Fibroblast of lung (primary cell): ENCODE measurements at regions not wholly inside any gene's neighbourhood (a gene's known extent, or its start where the extent isn't known, plus 50 kb on each side); places are given as distances from the start of the nearest gene placed in this dataset.

ENCODE experiments used
- DNase-seq, 2 donors: peaks; one replicate each; pipeline versions ENCODE4 v3.0.0 to v3.0.0-alpha.2; 2010; ENCODE audit warnings: low read depth in 2 of 2
- H2AFZ ChIP-seq: 2 replicates; pipeline ENCODE4 v1.5.1; 2012; ENCODE audit warnings: low read length, control low read depth, inconsistent platforms
- H3K27ac ChIP-seq: 2 replicates; pipeline ENCODE4 v1.5.1; 2011; ENCODE audit warnings: low read length, control low read depth; ENCODE audit not compliant: insufficient read depth
- H3K27me3 ChIP-seq: 2 replicates; pipeline ENCODE4 v1.5.1; 2011; ENCODE audit warnings: mild to moderate bottlenecking, low read length; ENCODE audit not compliant: control insufficient read depth, insufficient read depth
- H3K36me3 ChIP-seq: 2 replicates; pipeline ENCODE4 v1.5.1; 2011; ENCODE audit warnings: low read length; ENCODE audit not compliant: control insufficient read depth, insufficient read depth
- H3K4me1 ChIP-seq: 2 replicates; pipeline ENCODE4 v1.5.1; 2011; ENCODE audit warnings: low read length; ENCODE audit not compliant: control insufficient read depth, insufficient read depth; ENCODE audit errors: extremely low read depth
- H3K4me2 ChIP-seq: 2 replicates; pipeline ENCODE4 v1.5.1; 2011; ENCODE audit warnings: low read length, control low read depth; ENCODE audit not compliant: insufficient read depth; ENCODE audit errors: extremely low read depth
- H3K4me3 ChIP-seq, 4 experiments: fragments of 200-600 bp in 1 of 4; sonication (generic) in 1 of 4; replicated peaks in 1 of 4; 2 replicates each; pipeline ENCODE4 v1.5.1; 2011 to 2016; ENCODE audit warnings: low read length in 4 of 4, low read depth in 3 of 4, mild to moderate bottlenecking in 3 of 4, control low read depth in 2 of 4, inconsistent platforms in 1 of 4, mixed read lengths in 1 of 4; ENCODE audit not compliant: insufficient read depth in 1 of 4; ENCODE audit errors: control extremely low read depth in 1 of 4
- H3K79me2 ChIP-seq: 2 replicates; pipeline ENCODE4 v1.5.1; 2012; ENCODE audit warnings: mild to moderate bottlenecking, low read length, inconsistent platforms; ENCODE audit not compliant: control insufficient read depth, insufficient read depth
- H3K9ac ChIP-seq: 2 replicates; pipeline ENCODE4 v1.5.1; 2011; ENCODE audit warnings: mild to moderate bottlenecking, low read length, control low read depth; ENCODE audit not compliant: insufficient read depth
- H3K9me3 ChIP-seq: 2 replicates; pipeline ENCODE4 v1.5.1; 2012; ENCODE audit warnings: low read depth, low read length; ENCODE audit not compliant: control insufficient read depth, insufficient read depth
- H4K20me1 ChIP-seq: 2 replicates; pipeline ENCODE4 v1.5.1; 2011; ENCODE audit warnings: low read length; ENCODE audit not compliant: control insufficient read depth, insufficient read depth; ENCODE audit errors: extremely low read depth
- EZH2 ChIP-seq: IDR thresholded peaks from 2 replicates; pipeline ENCODE4 v1.5.1; 2012; ENCODE audit warnings: low read length, control low read depth, mild to moderate bottlenecking; ENCODE audit errors: missing control alignments
- TF ChIP-seq, protein P1 (sequence below), 2 donors: IDR thresholded peaks in 1 of 2; conservative IDR thresholded peaks in 1 of 2; 1 replicate in 1 of 2; 2 replicates in 1 of 2; pipeline ENCODE4 v1.5.1; 2011 to 2012; ENCODE audit warnings: low read length in 2 of 2, control low read depth in 1 of 2, inconsistent platforms in 1 of 2, low read depth in 1 of 2, mild to moderate bottlenecking in 1 of 2

DNA sequence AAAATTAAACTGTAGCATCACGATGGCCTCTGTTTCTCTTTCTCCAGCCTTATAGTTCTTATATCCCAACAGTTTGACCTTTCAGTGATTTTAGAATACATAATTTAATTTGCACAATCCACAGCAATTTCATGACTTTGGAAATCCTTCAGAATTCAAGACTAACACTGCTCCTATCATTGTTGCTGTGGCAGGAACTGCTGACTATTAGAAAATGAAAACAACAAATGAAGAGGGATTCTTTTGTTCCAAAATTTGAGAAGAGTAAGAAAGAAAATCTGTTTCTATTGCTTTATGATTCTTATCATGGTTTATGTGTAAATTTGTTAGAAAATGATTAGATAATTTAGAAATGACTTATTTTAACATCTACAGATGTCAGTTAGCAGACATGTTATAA lies 604.0 kb upstream of the ADGRB3 start:
- TF ChIP-seq EZH2: no peak
- TF ChIP-seq, protein P1, sequence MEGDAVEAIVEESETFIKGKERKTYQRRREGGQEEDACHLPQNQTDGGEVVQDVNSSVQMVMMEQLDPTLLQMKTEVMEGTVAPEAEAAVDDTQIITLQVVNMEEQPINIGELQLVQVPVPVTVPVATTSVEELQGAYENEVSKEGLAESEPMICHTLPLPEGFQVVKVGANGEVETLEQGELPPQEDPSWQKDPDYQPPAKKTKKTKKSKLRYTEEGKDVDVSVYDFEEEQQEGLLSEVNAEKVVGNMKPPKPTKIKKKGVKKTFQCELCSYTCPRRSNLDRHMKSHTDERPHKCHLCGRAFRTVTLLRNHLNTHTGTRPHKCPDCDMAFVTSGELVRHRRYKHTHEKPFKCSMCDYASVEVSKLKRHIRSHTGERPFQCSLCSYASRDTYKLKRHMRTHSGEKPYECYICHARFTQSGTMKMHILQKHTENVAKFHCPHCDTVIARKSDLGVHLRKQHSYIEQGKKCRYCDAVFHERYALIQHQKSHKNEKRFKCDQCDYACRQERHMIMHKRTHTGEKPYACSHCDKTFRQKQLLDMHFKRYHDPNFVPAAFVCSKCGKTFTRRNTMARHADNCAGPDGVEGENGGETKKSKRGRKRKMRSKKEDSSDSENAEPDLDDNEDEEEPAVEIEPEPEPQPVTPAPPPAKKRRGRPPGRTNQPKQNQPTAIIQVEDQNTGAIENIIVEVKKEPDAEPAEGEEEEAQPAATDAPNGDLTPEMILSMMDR (conservative IDR thresholded peaks at IDR 0.05 in 1 of 2, IDR thresholded peaks at IDR 0.05 in 1 of 2; ENCODE audit: low read depth in 1 of 2, low read length in 2 of 2): no peak
- no peak overlapping the region for H3K27ac ChIP-seq

DNA sequence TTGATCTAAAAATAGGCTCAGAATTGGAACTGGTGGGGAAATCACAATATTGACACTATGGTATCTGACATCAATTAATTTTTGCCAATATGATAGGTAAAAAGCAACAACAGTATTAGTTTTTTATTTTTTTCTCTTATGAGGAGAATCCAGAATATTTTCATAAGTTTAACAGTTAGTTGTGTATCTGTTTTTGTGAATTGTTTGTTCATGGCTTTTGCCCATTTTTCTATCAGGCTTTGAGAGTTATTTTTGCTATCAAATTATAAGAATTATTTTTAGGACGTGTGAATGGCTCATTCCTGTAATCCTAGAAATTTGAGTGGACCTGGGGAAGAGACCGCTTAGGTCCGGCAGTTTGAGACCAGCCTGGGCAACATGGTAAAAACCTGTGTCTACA lies 608.6 kb upstream of the ADGRB3 start:
- H3K27ac ChIP-seq: no peak overlapping the region
- TF ChIP-seq EZH2: no peak
- TF ChIP-seq, protein P1 (conservative IDR thresholded peaks at IDR 0.05 in 1 of 2, IDR thresholded peaks at IDR 0.05 in 1 of 2; ENCODE audit: low read depth in 1 of 2, low read length in 2 of 2): no peak
- H3K4me1 ChIP-seq: no peaks in the 10 kb centered on the region
- H4K20me1 ChIP-seq: no peaks in the 10 kb centered on the region
- no peaks in the 10 kb centered on the region for H3K36me3 ChIP-seq
- no peaks in the 10 kb centered on the region for H3K79me2 ChIP-seq
- no peak overlapping the region for H3K4me3 ChIP-seq
- no peaks in the 10 kb centered on the region for H3K27me3 ChIP-seq
- DNase-seq: no peak
- no peak overlapping the region for H3K4me2 ChIP-seq
- no peak overlapping the region for H2AFZ ChIP-seq
- no peaks in the 10 kb centered on the region for H3K9me3 ChIP-seq
- H3K9ac ChIP-seq: no peak overlapping the region

More for the DNA sequence above, 604.0 kb upstream of the ADGRB3 start:
- no peak overlapping the region for H2AFZ ChIP-seq
- no peaks in the 10 kb centered on the region for H3K79me2 ChIP-seq
- no peak overlapping the region for H3K4me3 ChIP-seq
- no peaks in the 10 kb centered on the region for H4K20me1 ChIP-seq
- no peaks in the 10 kb centered on the region for H3K36me3 ChIP-seq
- no peak overlapping the region for H3K4me2 ChIP-seq
- H3K9me3 ChIP-seq: no peaks in the 10 kb centered on the region
- no peak for DNase-seq
- H3K4me1 ChIP-seq: no peaks in the 10 kb centered on the region
- H3K27me3 ChIP-seq: no peaks in the 10 kb centered on the region
- H3K9ac ChIP-seq: no peak overlapping the region

DNA sequence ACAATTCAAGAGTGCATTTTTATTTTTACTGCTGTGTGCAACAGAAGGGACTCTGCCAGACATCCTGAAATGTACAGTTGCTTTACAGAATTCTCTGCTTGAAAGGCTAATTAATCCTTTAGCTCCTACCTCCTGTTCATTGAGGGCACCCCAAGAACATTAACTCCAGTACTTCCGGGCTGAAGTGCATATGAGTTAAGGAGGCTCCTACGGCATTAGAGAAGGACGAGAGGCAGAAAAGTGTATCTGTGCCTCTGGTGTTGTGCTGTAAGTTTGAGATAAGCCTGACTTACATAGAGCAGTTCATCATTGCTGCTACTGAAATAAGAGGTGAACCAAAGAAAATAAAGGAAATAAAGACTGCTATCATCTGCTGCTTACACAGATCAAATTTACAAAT lies 609.3 kb upstream of the ADGRB3 start:
- Histone ChIP-seq H2AFZ (no peak overlapping the region), H4K20me1 (no peaks in the 10 kb centered on the region), H3K4me2 (no peak overlapping the region), H3K4me1 (no peaks in the 10 kb centered on the region), H3K27me3 (no peaks in the 10 kb centered on the region), H3K36me3 (no peaks in the 10 kb centered on the region), H3K9ac (no peak overlapping the region), H3K9me3 (no peaks in the 10 kb centered on the region), H3K27ac (no peak overlapping the region), H3K79me2 (no peaks in the 10 kb centered on the region), H3K4me3 (no peak overlapping the region)
- no peak for DNase-seq
- TF ChIP-seq, protein P1 (conservative IDR thresholded peaks at IDR 0.05 in 1 of 2, IDR thresholded peaks at IDR 0.05 in 1 of 2; ENCODE audit: low read depth in 1 of 2, low read length in 2 of 2): no peak
- TF ChIP-seq EZH2: no peak
